Right forelimb (tissue), 1 donor: ENCODE measurements at regions not wholly inside any gene's neighbourhood (a gene's known extent, or its start where the extent isn't known, plus 50 kb on each side); places are given as distances from the start of the nearest gene placed in this dataset.

Experiments
- DNase-seq: peaks from one replicate; pipeline ENCODE4 v3.0.0-alpha.2; 2018

- no peak for DNase-seq
Observed at GRCh38 chrX:39982948-39983347, 114.8 kb downstream of the BCOR start.

DNA sequence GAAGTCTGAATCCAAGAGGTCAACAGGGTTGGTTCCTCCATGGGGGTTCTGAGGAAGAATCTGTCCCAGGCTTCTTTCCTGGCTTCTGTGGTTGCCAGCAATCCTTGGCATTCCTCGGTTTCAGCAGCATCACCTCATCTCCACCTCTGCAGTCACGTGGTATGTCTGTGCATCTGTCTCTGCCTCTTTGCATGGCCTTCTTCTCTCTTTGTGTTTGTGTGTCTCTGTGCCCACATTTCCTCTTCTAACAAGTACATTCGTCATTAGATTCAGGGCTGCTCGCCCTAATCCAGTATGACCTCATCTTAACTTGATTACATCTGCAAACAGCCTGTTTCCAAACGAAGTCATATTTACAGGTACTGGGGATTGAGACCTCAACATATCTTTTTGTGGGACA, 114.0 kb downstream of the BCOR start:
- no peak for DNase-seq

GRCh38 chrX:39984191-39984956, 113.4 kb downstream of the BCOR start:
- no peak for DNase-seq

DNA sequence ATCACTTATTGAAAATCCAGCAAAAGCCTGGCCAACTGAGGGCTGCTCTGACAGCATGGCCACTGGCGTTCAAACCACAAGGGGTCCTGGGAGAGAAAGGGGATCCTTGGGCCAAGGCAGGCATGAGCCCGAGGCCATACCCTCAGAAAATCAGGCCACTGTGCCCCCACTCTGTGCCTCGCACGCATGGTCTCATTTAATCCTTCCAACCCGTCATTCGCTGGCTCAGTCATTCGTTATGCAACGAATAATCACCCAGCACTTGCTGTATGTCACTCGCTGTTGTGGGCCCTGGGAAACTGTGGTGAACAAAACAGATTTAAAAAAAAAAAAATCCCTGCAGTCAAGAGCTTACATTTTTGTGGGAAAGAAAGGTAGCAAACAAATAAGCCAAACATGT, 112.7 kb downstream of the BCOR start:
- DNase-seq = no peak

DNA sequence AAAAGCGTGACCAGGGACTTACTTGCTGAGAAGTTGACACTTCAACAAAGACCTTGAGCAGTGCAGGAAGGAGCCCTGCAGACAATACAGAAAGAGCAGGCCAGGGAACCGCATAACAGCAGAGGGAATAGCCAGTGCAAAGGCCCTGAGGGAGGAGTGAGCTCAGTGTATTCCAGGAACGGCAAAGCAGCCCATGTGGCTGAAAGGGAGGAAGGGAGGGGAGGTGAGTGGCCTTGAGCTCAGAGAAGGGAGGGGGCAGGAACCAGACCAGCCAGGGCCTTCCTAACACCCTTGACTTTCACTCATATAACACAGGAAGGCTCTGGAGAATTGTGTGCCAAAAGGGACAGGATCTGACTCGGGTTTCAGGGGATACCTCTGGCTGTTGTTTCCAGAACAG, 112.2 kb downstream of the BCOR start:
- DNase-seq = no peak

- DNase-seq = no peak
Observed at GRCh38 chrX:39988496-39988895, 109.3 kb downstream of the BCOR start.

DNA sequence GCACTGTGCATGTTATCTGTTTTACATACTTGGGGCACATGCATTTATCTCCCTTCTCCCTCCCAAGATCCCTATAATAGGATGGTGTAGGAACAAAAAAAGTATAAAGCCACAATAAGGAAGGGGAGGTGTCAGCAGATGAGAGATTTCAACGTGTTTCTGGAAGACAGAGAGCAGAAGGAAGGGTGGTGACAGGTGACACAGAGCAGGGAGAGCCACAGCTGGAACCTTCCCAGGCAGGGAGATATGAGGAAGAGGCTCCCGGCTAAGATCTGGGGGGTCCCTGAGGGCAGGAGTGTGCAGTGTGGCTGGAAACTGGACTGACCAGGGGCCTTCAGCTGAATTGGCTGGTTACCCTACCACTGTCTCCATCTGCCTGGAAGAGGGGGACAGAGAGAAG, 107.4 kb downstream of the BCOR start:
- no peak for DNase-seq

- DNase-seq = no peak
Observed at GRCh38 chrX:39992300-39992699, 105.5 kb downstream of the BCOR start.

DNA sequence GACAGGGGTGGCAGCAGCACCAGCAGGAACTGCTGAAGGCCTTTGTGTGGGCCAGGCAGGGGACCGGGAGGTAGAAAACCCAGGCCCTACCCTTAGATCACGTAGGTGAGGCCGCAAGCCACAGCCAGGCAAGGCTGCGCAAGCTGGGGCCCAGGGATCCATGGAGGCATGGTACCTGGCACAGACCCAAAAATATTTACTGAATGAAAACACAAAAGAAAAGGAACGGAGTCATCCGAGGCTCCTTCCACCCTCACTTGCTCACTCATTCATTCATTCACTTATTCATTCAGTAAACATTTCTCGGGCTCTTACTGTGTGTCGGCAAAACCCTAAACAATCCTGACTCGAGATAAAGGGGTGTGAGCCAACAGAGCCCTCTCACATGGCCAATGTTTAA, 102.3 kb downstream of the BCOR start:
- DNase-seq = no peak

DNA sequence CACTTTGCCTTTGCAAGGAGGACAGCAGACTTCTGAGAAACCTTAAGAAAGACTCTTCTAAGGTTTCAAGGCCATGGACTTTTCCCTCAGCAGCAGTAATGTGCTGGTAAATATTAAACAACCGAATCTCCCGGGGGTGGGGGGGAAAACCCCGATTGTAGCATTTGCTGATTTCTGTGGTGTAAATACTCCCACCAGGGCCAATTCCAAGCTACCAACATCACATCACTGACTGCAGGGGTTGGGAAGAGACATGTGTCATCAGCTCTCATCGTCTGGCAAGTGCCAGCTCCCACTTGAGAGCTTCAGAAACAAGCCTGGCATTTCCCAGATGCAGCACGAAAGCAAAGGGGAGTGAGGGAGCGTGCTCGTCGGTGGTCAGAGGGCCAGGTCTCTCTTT, 101.2 kb downstream of the BCOR start:
- no peak for DNase-seq

DNA sequence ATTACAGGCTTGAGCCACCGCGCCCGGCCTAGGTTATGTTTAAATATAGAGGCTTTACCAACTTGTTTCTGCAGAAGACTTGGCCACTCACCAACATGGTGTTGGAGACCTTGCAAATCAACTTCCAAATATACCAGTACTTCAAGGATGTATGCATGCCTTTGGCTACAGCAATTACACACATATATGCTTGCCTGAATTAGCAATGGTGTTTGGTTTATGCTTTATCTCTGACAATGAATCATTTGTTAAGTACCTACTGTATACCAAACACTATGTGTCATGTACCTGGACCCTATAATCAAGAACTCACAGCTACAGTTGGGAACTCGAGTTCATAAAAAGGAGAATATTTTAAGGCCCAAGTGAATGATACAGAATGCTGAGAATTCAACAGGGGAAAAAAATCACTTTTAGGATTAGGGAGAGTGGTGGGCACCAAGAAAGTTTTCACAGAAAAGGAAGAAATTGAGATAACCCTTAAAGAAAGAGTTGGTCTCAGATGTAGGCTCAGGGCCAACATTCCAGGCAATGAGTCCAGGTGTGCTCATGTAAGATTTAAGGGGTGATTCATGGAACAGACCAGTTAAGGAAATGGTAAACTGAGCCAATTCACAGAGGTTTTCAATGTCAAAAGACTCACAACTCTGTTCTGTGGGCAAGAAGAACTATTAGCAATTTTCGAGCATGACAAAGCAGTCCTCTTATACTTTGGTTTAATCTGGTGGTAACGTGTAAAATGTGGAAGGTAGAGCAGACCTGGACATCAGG, 98.9 kb downstream of the BCOR start:
- DNase-seq = no peak
